HG03280 (cell line): ENCODE measurements at regions not wholly inside any gene's neighbourhood (a gene's known extent, or its start where the extent isn't known, plus 50 kb on each side); places are given as distances from the start of the nearest gene placed in this dataset.
"Not testable (repeated sequence)": the region's sequence is repeated elsewhere in the genome, so short reads cannot be mapped to it uniquely, and the experiment has no call there.

Experiments
- ATAC-seq: cut with Tn5 transposase; IDR thresholded peaks from one replicate; pipeline ENCODE4 v1.9.1; 2021; ENCODE audit warnings: mild to moderate bottlenecking, moderate library complexity; ENCODE audit not compliant: unreplicated experiment

- no peak for ATAC-seq
These were observed 92.2 kb upstream of the H2AZ1 start for GRCh38 chr4:100042235-100042634.

GRCh38 chr4:100041646-100042045 is 91.6 kb upstream of the H2AZ1 start:
- no peak for ATAC-seq

GRCh38 chr4:100034023-100034664 is 84.1 kb upstream of the H2AZ1 start:
- ATAC-seq, result no peak

DNA sequence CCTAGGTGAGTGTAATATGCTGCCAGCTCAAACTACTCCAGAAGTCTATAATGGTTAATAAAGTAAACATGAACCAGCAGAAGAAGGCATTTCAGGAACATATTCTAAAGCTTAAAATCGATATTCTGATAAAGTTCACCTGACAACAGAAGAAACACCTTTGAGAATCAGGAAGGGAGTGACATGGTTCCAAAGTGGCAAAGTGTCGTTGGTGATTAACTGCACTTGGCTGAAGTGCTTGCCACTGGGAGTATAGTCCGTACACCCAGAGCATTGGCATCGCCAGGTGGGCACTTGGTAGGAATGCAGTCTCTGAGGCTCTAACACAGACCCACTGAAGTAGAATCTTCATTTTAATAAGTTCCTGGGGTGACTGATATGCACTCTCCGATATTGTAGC is 76.0 kb upstream of the H2AZ1 start:
- no peak for ATAC-seq

- no peak for ATAC-seq
These were observed 73.7 kb upstream of the H2AZ1 start for GRCh38 chr4:100023800-100024199.

GRCh38 chr4:100022792-100023222 is 72.7 kb upstream of the H2AZ1 start:
- ATAC-seq, result no peak

DNA sequence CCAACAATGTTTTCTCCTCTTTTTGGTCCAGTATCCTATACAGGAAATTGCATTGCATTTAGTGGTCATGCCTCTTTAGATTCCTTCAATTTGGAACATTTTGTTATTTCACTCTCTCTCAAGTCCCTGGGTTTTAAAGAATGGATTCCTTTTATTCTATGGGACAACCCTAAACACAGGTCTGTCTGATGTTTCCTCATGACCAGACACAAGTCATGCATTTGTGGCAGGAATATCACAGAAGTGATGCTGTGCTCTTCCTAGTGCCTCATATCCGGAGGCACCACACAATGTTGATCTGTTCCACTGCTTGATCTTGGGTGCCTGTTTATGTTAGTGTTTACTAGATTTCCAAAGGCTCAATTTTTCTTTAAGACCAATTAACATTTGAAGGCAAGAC is 69.7 kb upstream of the H2AZ1 start:
- no peak for ATAC-seq

GRCh38 chr4:100017637-100018310 is 67.7 kb upstream of the H2AZ1 start:
- no peak for ATAC-seq

DNA sequence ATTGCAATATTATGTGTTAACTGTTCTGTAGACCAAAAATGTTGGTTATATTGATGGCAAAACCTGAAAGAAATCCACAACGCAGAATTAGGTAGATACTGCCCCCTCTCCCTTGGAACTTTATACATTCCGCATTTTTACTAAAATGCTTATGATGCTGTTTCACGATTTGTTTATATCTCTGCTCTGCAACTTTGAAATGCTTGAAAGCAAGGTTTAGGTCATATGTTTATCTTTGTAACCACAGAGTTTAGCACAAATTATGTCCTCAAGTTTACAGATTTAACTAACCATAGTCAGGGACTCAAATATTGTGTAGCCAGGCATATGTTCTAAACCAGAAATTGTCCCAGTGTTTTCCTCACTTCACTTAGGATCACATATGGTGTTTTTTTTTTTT is 66.1 kb upstream of the H2AZ1 start:
- no peak for ATAC-seq

DNA sequence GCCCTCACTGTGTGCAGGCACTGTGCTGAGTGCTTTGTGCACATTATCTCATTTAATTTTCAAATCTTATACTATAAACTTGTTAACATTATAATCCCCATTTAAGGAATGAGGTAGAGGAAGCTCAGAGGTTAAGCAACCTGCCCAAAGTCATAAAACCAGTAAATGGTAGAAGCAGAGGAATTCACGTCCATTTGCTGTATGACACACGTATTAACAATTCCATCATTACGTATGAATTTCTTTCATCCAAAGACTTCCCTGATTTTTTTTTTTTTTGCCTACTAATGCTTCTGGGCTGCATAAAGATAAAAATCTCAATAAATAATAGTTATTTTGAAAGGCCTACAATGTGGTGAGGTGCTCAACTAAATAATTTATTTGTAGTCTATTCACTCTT is 64.5 kb upstream of the H2AZ1 start:
- no peak for ATAC-seq

GRCh38 chr4:100009490-100009889 is 59.4 kb upstream of the H2AZ1 start:
- no peak for ATAC-seq

DNA sequence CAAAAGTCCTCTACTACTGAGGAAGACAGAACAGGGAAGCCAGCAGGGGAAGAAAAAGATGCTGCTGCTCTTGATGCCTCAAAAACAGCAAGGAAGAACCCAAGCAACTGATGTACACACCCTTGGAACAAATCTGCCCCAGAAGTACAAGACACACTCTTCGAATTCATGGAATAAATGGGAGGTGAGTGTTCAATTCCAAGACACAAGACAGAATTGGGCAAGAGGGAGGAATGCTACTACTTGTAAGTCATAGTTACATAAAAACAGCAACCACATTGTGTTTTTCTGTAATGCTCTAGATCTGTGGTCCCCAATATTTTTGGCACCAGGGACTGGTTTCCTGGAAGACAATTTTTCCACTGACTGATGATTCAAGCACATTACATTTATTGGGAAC is 58.0 kb upstream of the H2AZ1 start:
- ATAC-seq, result no peak

DNA sequence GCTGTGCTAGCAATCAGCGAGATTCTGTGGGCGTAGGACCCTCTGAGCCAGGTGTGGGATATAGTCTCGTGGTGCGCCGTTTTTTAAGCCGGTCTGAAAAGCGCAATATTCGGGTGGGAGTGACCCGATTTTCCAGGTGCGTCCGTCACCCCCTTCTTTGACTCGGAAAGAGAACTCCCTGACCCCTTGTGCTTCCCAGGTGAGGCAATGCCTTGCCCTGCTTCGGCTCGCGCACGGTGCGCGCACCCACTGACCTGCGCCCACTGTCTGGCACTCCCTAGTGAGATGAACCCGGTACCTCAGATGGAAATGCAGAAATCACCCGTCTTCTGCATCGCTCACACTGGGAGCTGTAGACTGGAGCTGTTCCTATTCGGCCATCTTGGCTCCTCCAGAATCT is 56.1 kb upstream of the H2AZ1 start:
- not testable (repeated sequence) for ATAC-seq
